Osteocyte (in vitro differentiated cells): ENCODE measurements at regions not wholly inside any gene's neighbourhood (a gene's known extent, or its start where the extent isn't known, plus 50 kb on each side); places are given as distances from the start of the nearest gene placed in this dataset.

ENCODE experiments used
- DNase-seq: peaks from one replicate; pipeline ENCODE4 v3.0.0; 2021; ENCODE audit warnings: mixed read lengths; ENCODE audit not compliant: unreplicated experiment; ENCODE audit errors: extremely low spot score
- H3K27ac Mint-ChIP-seq: one replicate; pipeline ENCODE4 v1.8.0; 2021; ENCODE audit warnings: mild to moderate bottlenecking, mixed read lengths; ENCODE audit not compliant: unreplicated experiment
- H3K27me3 Mint-ChIP-seq: one replicate; pipeline ENCODE4 v1.8.0; 2021; ENCODE audit warnings: mixed read lengths; ENCODE audit not compliant: unreplicated experiment
- H3K36me3 Mint-ChIP-seq: one replicate; pipeline ENCODE4 v1.8.0; 2021; ENCODE audit warnings: mixed read lengths; ENCODE audit not compliant: unreplicated experiment
- H3K4me1 Mint-ChIP-seq: one replicate; pipeline ENCODE4 v1.8.0; 2021; ENCODE audit warnings: mixed read lengths; ENCODE audit not compliant: unreplicated experiment
- H3K4me3 Mint-ChIP-seq: one replicate; pipeline ENCODE4 v1.8.0; 2021; ENCODE audit warnings: mild to moderate bottlenecking, moderate library complexity, mixed read lengths; ENCODE audit not compliant: unreplicated experiment
- H3K9me3 Mint-ChIP-seq: one replicate; pipeline ENCODE4 v1.8.0; 2021; ENCODE audit warnings: mixed read lengths; ENCODE audit not compliant: unreplicated experiment
- CTCF ChIP-seq: fragments of 200-600 bp; sonication (generic); IDR thresholded peaks from 2 replicates; pipeline ENCODE4 v1.5.0; 2021; ENCODE audit warnings: antibody characterized with exemption, mild to moderate bottlenecking, moderate library complexity

DNA sequence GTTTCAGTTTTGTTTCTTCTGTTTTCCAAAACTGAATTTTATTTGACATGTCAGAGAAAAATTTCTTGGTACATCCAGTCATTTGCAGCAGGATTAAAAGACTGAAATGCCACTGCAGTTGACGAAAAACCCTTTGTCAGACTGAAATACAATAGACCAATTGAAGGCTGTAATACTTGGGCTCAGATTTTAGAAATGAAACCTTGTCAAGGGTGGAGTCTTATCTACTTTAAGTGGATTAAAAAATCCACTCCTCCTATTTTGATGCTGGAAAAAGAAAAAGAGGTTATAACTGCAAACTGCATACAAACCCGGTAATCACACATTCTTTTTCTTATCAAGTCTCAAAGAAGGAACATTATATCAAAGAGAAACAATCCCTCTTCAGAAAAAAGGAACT is 80.2 kb upstream of the NEUROD1 start:
- Mint-ChIP-seq H3K4me1 (no peaks in the 10 kb centered on the region), H3K4me3 (no peak overlapping the region), H3K9me3 (no peaks in the 10 kb centered on the region), H3K36me3 (no peaks in the 10 kb centered on the region), H3K27me3 (no peaks in the 10 kb centered on the region), H3K27ac (no peak overlapping the region)
- no peak for TF ChIP-seq CTCF
- DNase-seq: no peak

GRCh38 chr2:181761175-181761574 is 80.9 kb upstream of the NEUROD1 start:
- no peaks in the 10 kb centered on the region for H3K9me3 Mint-ChIP-seq
- no peak for TF ChIP-seq CTCF
- no peak for DNase-seq
- H3K4me3 Mint-ChIP-seq: no peak overlapping the region
- H3K27ac Mint-ChIP-seq: no peak overlapping the region
- no peaks in the 10 kb centered on the region for H3K27me3 Mint-ChIP-seq
- H3K36me3 Mint-ChIP-seq: no peaks in the 10 kb centered on the region
- no peaks in the 10 kb centered on the region for H3K4me1 Mint-ChIP-seq

DNA sequence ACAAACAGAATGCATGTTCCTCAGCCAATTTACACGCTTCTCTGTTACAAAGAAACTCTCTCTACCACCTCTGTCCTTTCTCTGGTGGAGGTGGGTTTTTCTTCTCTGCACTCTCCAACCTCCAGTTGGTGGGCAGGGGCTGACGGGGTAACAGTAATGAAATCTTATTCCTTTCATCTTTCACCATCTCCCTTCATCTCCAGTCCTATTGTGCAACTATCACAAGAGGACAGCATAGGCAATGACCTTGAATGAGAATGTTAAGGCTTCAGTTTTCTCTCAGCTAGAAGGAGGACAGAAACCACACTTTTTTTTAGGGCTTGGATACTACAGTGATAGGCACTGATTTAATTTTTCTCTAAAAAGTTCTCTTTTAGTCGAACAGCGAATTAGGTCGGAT is 81.7 kb upstream of the NEUROD1 start:
- no peak for TF ChIP-seq CTCF
- H3K4me1 Mint-ChIP-seq: no peaks in the 10 kb centered on the region
- H3K36me3 Mint-ChIP-seq: no peaks in the 10 kb centered on the region
- no peaks in the 10 kb centered on the region for H3K9me3 Mint-ChIP-seq
- no peak overlapping the region for H3K27ac Mint-ChIP-seq
- no peak overlapping the region for H3K4me3 Mint-ChIP-seq
- DNase-seq: no peak
- H3K27me3 Mint-ChIP-seq: no peaks in the 10 kb centered on the region

DNA sequence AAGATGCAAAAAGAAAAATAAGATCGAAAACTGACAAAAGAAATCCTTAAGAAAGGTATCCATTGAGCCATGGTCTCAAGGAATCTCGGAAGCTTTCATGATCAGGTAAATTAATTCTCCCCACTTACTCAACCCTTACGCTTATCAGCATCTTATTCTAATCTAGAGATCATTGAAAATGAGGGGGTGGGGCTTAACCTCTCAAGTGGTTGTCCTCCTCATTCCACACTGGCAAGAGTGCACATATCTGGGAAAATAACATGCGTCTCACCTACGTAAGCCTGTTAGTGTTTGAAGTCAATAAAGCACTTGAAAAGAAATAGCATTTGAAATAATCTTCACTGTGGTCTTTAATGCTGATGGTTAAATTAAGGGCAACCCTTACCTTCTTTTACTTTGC is 82.5 kb upstream of the NEUROD1 start:
- H3K9me3 Mint-ChIP-seq: no peaks in the 10 kb centered on the region
- no peaks in the 10 kb centered on the region for H3K4me1 Mint-ChIP-seq
- no peaks in the 10 kb centered on the region for H3K27me3 Mint-ChIP-seq
- H3K27ac Mint-ChIP-seq: no peak overlapping the region
- TF ChIP-seq CTCF: no peak
- no peak for DNase-seq
- no peaks in the 10 kb centered on the region for H3K36me3 Mint-ChIP-seq
- no peak overlapping the region for H3K4me3 Mint-ChIP-seq

DNA sequence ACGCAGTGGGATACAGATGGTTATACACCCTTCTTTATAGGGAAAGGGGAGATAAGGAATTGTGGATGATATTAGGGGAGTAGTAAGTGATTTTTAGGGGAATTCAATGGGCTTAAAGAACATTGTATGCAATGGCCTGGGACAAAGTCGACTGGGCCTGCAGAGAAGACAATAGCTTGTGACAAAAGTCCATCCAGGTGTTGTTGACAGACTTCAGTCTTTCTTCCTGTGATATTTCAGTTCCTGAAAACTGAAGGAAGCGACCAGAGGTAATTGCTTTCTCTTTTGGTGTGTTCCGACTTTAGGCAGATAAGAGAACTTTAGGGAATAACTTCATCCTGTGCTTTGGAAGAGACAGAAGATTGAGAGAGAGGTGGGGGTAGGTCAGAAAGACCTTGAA is 83.1 kb upstream of the NEUROD1 start:
- no peak for TF ChIP-seq CTCF
- no peaks in the 10 kb centered on the region for H3K9me3 Mint-ChIP-seq
- DNase-seq: no peak
- no peaks in the 10 kb centered on the region for H3K27me3 Mint-ChIP-seq
- H3K36me3 Mint-ChIP-seq: no peaks in the 10 kb centered on the region
- no peaks in the 10 kb centered on the region for H3K4me1 Mint-ChIP-seq
- H3K27ac Mint-ChIP-seq: no peak overlapping the region
- no peak overlapping the region for H3K4me3 Mint-ChIP-seq
